ENCODE measurements at regions not wholly inside any gene's neighbourhood (a gene's known extent, or its start where the extent isn't known, plus 50 kb on each side); places are given as distances from the start of the nearest gene placed in this dataset.

DNA sequence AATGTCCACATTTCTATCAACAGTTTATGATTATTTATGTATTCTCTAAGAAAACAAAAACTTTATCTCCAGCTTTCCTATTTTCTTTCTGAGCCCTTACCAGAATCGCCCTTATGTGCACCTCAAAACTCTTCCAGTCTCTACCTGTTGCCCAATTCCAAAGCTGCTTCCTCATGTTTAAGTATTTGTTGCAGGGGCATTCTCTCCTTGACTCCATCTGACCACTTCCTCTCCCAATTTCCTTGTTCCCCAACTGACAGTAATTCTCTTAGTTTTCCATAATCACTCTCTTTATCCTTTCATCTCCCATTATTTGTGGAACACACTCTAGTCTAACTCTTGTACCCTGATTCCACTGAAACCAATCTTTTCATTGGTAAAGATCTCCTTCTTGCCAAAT lies 105.4 kb upstream of the RBBP8 start:
- TF ChIP-seq, protein P1, sequence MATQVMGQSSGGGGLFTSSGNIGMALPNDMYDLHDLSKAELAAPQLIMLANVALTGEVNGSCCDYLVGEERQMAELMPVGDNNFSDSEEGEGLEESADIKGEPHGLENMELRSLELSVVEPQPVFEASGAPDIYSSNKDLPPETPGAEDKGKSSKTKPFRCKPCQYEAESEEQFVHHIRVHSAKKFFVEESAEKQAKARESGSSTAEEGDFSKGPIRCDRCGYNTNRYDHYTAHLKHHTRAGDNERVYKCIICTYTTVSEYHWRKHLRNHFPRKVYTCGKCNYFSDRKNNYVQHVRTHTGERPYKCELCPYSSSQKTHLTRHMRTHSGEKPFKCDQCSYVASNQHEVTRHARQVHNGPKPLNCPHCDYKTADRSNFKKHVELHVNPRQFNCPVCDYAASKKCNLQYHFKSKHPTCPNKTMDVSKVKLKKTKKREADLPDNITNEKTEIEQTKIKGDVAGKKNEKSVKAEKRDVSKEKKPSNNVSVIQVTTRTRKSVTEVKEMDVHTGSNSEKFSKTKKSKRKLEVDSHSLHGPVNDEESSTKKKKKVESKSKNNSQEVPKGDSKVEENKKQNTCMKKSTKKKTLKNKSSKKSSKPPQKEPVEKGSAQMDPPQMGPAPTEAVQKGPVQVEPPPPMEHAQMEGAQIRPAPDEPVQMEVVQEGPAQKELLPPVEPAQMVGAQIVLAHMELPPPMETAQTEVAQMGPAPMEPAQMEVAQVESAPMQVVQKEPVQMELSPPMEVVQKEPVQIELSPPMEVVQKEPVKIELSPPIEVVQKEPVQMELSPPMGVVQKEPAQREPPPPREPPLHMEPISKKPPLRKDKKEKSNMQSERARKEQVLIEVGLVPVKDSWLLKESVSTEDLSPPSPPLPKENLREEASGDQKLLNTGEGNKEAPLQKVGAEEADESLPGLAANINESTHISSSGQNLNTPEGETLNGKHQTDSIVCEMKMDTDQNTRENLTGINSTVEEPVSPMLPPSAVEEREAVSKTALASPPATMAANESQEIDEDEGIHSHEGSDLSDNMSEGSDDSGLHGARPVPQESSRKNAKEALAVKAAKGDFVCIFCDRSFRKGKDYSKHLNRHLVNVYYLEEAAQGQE (IDR thresholded peaks at IDR 0.05; ENCODE audit: borderline replicate concordance): no peak
- TF ChIP-seq, protein P2, sequence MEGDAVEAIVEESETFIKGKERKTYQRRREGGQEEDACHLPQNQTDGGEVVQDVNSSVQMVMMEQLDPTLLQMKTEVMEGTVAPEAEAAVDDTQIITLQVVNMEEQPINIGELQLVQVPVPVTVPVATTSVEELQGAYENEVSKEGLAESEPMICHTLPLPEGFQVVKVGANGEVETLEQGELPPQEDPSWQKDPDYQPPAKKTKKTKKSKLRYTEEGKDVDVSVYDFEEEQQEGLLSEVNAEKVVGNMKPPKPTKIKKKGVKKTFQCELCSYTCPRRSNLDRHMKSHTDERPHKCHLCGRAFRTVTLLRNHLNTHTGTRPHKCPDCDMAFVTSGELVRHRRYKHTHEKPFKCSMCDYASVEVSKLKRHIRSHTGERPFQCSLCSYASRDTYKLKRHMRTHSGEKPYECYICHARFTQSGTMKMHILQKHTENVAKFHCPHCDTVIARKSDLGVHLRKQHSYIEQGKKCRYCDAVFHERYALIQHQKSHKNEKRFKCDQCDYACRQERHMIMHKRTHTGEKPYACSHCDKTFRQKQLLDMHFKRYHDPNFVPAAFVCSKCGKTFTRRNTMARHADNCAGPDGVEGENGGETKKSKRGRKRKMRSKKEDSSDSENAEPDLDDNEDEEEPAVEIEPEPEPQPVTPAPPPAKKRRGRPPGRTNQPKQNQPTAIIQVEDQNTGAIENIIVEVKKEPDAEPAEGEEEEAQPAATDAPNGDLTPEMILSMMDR (IDR thresholded peaks at IDR 0.05; ENCODE audit: poor library complexity, severe bottlenecking): no peak
- TF ChIP-seq POLR2AphosphoS5 (IDR thresholded peaks at IDR 0.05): no peak
- TF ChIP-seq RAD21 (conservative IDR thresholded peaks at IDR 0.05): no peak
- TF ChIP-seq EP300 (conservative IDR thresholded peaks at IDR 0.05; ENCODE audit: poor library complexity, severe bottlenecking): no peak
- TF ChIP-seq EZH2 (IDR thresholded peaks at IDR 0.05; ENCODE audit: borderline replicate concordance, insufficient read depth, low read length, poor library complexity, severe bottlenecking): no peak
- no peak for TF ChIP-seq SMC3 (conservative IDR thresholded peaks at IDR 0.05; ENCODE audit: poor library complexity)
- TF ChIP-seq MXI1 (conservative IDR thresholded peaks at IDR 0.05; ENCODE audit: poor library complexity, severe bottlenecking): no peak

Data from neural cell (in vitro differentiated cells).